ENCODE measurements at regions not wholly inside any gene's neighbourhood (a gene's known extent, or its start where the extent isn't known, plus 50 kb on each side); places are given as distances from the start of the nearest gene placed in this dataset.

GRCh38 chr2:207449642-207450165, 80.1 kb upstream of the CREB1 start:
- TF ChIP-seq CTCF (IDR thresholded peaks at IDR 0.05) (no peak), POLR2A (IDR thresholded peaks at IDR 0.05; ENCODE audit: low read depth) (no peak)
